CD1c-positive myeloid dendritic cell (primary cell): ENCODE measurements at regions not wholly inside any gene's neighbourhood (a gene's known extent, or its start where the extent isn't known, plus 50 kb on each side); places are given as distances from the start of the nearest gene placed in this dataset.
A peak's percentile ranks its signal among the peaks of the same experiment; 100 is the strongest.
"Not testable (repeated sequence)": the region's sequence is repeated elsewhere in the genome, so short reads cannot be mapped to it uniquely, and the experiment has no call there.

Source experiments
- DNase-seq: peaks from one replicate; pipeline ENCODE4 v3.0.0-alpha.2; 2016; ENCODE audit errors: extremely low spot score

GRCh38 chr9:94033383-94033782 lies 50.9 kb upstream of the PTPDC1 start:
- no peak for DNase-seq

- DNase-seq = no peak
Measured at GRCh38 chr9:94031946-94032345, 52.3 kb upstream of the PTPDC1 start.

GRCh38 chr9:94031380-94031779 lies 52.9 kb upstream of the PTPDC1 start:
- DNase-seq = no peak

- DNase-seq = peak; percentile 94
Measured at GRCh38 chr9:94030318-94031179, 53.7 kb upstream of the PTPDC1 start.

GRCh38 chr9:94029932-94030317 lies 54.3 kb upstream of the PTPDC1 start:
- DNase-seq = no peak

- DNase-seq = no peak
Measured at GRCh38 chr9:94026816-94027215, 57.4 kb upstream of the PTPDC1 start.

GRCh38 chr9:94022476-94022875 lies 61.8 kb upstream of the PTPDC1 start:
- not testable (repeated sequence) for DNase-seq

- DNase-seq = not testable (repeated sequence)
Measured at GRCh38 chr9:94020836-94021235, 63.4 kb upstream of the PTPDC1 start.

GRCh38 chr9:94018628-94019027 lies 63.5 kb upstream of the BARX1 start:
- no peak for DNase-seq

- no peak for DNase-seq
Measured at GRCh38 chr9:94017939-94018531, 62.9 kb upstream of the BARX1 start.

GRCh38 chr9:94016744-94017143 lies 61.6 kb upstream of the BARX1 start:
- no peak for DNase-seq

GRCh38 chr9:94014920-94015319 lies 59.8 kb upstream of the BARX1 start:
- no peak for DNase-seq

- DNase-seq = peak; percentile 24
Measured at GRCh38 chr9:94014066-94014654, 59.0 kb upstream of the BARX1 start.

- no peak for DNase-seq
Measured at GRCh38 chr9:94010980-94011533, 55.9 kb upstream of the BARX1 start.

- DNase-seq = no peak
Measured at GRCh38 chr9:94005272-94005901, 50.2 kb upstream of the BARX1 start.
